Endothelial cell of umbilical vein (primary cell): ENCODE measurements at regions not wholly inside any gene's neighbourhood (a gene's known extent, or its start where the extent isn't known, plus 50 kb on each side); places are given as distances from the start of the nearest gene placed in this dataset.
"Not testable (repeated sequence)": the region's sequence is repeated elsewhere in the genome, so short reads cannot be mapped to it uniquely, and the experiment has no call there.

Experiments
- EZH2 ChIP-seq: IDR thresholded peaks from 2 replicates; pipeline ENCODE4 v1.6.1; 2012; ENCODE audit warnings: borderline replicate concordance, low read depth, mild to moderate bottlenecking, moderate library complexity, low read length, inconsistent platforms; ENCODE audit not compliant: severe bottlenecking
- GATA2 ChIP-seq: IDR thresholded peaks from 2 replicates; pipeline ENCODE4 v1.7.0; 2011; ENCODE audit warnings: low read depth, mild to moderate bottlenecking, moderate library complexity, mixed read lengths, low read length; ENCODE audit not compliant: insufficient read length, insufficient read depth
- JUN ChIP-seq: IDR thresholded peaks from 2 replicates; pipeline ENCODE4 v1.6.1; 2011; ENCODE audit warnings: borderline replicate concordance, low read depth; ENCODE audit not compliant: insufficient read length, insufficient read depth
- MYC ChIP-seq: IDR thresholded peaks from one replicate; pipeline ENCODE4 v1.6.1; 2011; ENCODE audit warnings: mild to moderate bottlenecking, low read depth, low read length
- POLR2A ChIP-seq: IDR thresholded peaks from 2 replicates; pipeline ENCODE4 v1.6.1; 2012; ENCODE audit warnings: low read depth, mild to moderate bottlenecking, control low read depth, low read length
- TF ChIP-seq, protein P1 (sequence below), 2 donors: IDR thresholded peaks; 1 replicate in 1 of 2; 2 replicates in 1 of 2; pipeline ENCODE4 v1.5.1; 2011; ENCODE audit warnings: low read length in 2 of 2, mild to moderate bottlenecking in 2 of 2, moderate library complexity in 2 of 2, control low read depth in 1 of 2, inconsistent platforms in 1 of 2, low read depth in 1 of 2; ENCODE audit not compliant: insufficient read depth in 1 of 2; ENCODE audit errors: extremely low read depth in 1 of 2
- TF ChIP-seq, protein P2 (sequence below): IDR thresholded peaks from 2 replicates; pipeline ENCODE4 v1.6.1; 2011; ENCODE audit not compliant: insufficient read depth, insufficient read length

DNA sequence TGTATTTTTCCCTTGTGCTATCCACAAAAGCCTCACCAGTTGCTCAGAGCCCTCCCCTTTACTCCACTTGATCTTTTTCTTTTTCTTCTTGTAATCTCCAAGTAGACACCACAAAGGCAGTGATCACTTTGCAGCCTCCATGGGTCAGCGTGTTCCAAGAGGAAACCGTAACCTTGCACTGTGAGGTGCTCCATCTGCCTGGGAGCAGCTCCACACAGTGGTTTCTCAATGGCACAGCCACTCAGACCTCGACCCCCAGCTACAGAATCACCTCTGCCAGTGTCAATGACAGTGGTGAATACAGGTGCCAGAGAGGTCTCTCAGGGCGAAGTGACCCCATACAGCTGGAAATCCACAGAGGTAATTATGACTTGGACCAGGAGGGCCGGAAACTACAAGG, 95.8 kb downstream of the FAM72C start:
- TF ChIP-seq, protein P1, sequence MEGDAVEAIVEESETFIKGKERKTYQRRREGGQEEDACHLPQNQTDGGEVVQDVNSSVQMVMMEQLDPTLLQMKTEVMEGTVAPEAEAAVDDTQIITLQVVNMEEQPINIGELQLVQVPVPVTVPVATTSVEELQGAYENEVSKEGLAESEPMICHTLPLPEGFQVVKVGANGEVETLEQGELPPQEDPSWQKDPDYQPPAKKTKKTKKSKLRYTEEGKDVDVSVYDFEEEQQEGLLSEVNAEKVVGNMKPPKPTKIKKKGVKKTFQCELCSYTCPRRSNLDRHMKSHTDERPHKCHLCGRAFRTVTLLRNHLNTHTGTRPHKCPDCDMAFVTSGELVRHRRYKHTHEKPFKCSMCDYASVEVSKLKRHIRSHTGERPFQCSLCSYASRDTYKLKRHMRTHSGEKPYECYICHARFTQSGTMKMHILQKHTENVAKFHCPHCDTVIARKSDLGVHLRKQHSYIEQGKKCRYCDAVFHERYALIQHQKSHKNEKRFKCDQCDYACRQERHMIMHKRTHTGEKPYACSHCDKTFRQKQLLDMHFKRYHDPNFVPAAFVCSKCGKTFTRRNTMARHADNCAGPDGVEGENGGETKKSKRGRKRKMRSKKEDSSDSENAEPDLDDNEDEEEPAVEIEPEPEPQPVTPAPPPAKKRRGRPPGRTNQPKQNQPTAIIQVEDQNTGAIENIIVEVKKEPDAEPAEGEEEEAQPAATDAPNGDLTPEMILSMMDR (IDR thresholded peaks at IDR 0.05; ENCODE audit: extremely low read depth in 1 of 2, insufficient read depth in 1 of 2, low read depth in 1 of 2, low read length in 2 of 2), result not testable (repeated sequence)
- TF ChIP-seq POLR2A, GATA2, EZH2, MYC, JUN: not testable (repeated sequence)
- TF ChIP-seq, protein P2, sequence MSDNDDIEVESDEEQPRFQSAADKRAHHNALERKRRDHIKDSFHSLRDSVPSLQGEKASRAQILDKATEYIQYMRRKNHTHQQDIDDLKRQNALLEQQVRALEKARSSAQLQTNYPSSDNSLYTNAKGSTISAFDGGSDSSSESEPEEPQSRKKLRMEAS, result not testable (repeated sequence)
